GM12892 (cell line): ENCODE measurements at regions not wholly inside any gene's neighbourhood (a gene's known extent, or its start where the extent isn't known, plus 50 kb on each side); places are given as distances from the start of the nearest gene placed in this dataset.

ENCODE experiments used
- POLR2A ChIP-seq: IDR thresholded peaks from 2 replicates; pipeline ENCODE4 v1.6.1; 2011; ENCODE audit warnings: low read depth, low read length, control low read depth
- POLR2AphosphoS5 ChIP-seq: IDR thresholded peaks from 2 replicates; pipeline ENCODE4 v1.6.1; 2011; ENCODE audit warnings: low read depth, low read length, control low read depth
- TAF1 ChIP-seq: IDR thresholded peaks from 2 replicates; pipeline ENCODE4 v1.6.1; 2011; ENCODE audit warnings: low read depth, mild to moderate bottlenecking, control low read depth, low read length, borderline replicate concordance

DNA sequence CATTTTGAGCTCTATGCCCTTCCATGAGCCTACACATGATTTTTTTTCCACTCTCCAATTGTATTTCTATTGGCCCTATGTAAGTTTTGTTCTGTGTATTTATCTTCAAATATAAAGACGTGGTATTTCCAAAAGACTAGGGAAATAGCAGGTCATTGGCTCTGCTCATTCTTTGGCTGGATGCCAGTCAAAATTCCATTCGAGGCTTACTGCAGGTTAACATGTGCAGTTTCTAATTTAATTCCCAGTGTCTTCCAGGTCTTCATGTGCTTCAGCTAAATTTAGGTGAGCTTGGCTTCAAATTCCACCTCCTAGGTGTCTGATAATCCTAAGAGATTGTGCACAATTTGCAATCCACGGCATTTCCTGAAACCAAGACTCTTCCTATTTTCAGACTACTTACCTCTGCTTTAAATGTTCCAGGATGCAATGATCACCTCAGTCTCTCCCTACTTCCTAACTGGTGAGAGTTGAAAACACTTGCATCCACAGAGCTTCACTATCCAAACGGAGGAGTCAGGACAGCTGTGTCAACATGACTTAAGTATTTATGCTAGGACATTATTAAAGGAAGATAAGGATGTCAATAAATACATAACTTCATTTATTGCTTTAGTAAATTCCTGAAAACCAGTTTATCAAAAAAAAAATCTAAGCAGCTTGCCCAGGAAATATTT is 236.1 kb downstream of the COL12A1 start:
- TF ChIP-seq POLR2A, result no peak
- no peak for TF ChIP-seq POLR2AphosphoS5
- no peak for TF ChIP-seq TAF1
